SK-N-SH (cell line): ENCODE measurements at regions not wholly inside any gene's neighbourhood (a gene's known extent, or its start where the extent isn't known, plus 50 kb on each side); places are given as distances from the start of the nearest gene placed in this dataset.
"Not testable (repeated sequence)": the region's sequence is repeated elsewhere in the genome, so short reads cannot be mapped to it uniquely, and the experiment has no call there.

Source experiments
- ELF1 ChIP-seq: IDR thresholded peaks from 2 replicates; pipeline ENCODE4 v1.4.0; 2012
- EP300 ChIP-seq, 2 experiments: IDR thresholded peaks; 2 replicates each; pipeline versions ENCODE4 v1.4.0 to v1.6.1; 2012; ENCODE audit warnings: borderline replicate concordance in 1 of 2, low read depth in 1 of 2, low read length in 1 of 2
- FOSL2 ChIP-seq: IDR thresholded peaks from 2 replicates; pipeline ENCODE4 v1.4.0; 2012; ENCODE audit warnings: low read depth, mild to moderate bottlenecking, moderate library complexity, borderline replicate concordance
- TF ChIP-seq, protein P1 (sequence below): fragments of 150-350 bp; IDR thresholded peaks from 2 replicates; pipeline ENCODE4 v1.6.1; 2016; ENCODE audit warnings: mild to moderate bottlenecking, low read depth, low read length
- TF ChIP-seq, protein P2 (sequence below): fragments of 200-600 bp; sonication (generic); IDR thresholded peaks from 2 replicates; pipeline ENCODE4 v1.6.1; 2017; ENCODE audit warnings: antibody characterized with exemption, mild to moderate bottlenecking, moderate library complexity
- TF ChIP-seq, protein P3 (sequence below): fragments of 150-350 bp; IDR thresholded peaks from 2 replicates; pipeline ENCODE4 v1.6.1; 2017; ENCODE audit warnings: antibody characterized with exemption, low read length, low read depth, borderline replicate concordance

DNA sequence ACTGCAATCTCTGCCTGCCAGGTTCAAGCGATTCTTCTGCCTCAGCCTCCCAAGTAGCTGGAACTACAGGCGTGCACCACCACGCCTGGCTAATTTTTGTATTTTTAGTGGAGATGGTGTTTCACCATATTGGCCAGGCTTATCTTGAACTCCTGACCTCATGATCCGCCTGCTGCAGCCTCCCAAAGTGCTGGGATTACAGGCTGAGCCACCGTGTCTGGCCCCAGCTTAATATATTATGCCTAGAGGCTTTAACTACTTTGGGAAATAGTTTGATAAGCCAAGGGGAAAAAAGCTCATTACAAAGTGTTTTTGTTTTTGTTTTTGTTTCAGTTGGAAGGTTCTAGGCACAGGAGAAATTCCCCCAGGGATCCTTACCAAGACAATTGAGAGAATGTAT lies 184.2 kb upstream of the FAM241A start:
- TF ChIP-seq, protein P1, sequence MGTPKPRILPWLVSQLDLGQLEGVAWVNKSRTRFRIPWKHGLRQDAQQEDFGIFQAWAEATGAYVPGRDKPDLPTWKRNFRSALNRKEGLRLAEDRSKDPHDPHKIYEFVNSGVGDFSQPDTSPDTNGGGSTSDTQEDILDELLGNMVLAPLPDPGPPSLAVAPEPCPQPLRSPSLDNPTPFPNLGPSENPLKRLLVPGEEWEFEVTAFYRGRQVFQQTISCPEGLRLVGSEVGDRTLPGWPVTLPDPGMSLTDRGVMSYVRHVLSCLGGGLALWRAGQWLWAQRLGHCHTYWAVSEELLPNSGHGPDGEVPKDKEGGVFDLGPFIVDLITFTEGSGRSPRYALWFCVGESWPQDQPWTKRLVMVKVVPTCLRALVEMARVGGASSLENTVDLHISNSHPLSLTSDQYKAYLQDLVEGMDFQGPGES = not testable (repeated sequence)
- TF ChIP-seq, protein P2, sequence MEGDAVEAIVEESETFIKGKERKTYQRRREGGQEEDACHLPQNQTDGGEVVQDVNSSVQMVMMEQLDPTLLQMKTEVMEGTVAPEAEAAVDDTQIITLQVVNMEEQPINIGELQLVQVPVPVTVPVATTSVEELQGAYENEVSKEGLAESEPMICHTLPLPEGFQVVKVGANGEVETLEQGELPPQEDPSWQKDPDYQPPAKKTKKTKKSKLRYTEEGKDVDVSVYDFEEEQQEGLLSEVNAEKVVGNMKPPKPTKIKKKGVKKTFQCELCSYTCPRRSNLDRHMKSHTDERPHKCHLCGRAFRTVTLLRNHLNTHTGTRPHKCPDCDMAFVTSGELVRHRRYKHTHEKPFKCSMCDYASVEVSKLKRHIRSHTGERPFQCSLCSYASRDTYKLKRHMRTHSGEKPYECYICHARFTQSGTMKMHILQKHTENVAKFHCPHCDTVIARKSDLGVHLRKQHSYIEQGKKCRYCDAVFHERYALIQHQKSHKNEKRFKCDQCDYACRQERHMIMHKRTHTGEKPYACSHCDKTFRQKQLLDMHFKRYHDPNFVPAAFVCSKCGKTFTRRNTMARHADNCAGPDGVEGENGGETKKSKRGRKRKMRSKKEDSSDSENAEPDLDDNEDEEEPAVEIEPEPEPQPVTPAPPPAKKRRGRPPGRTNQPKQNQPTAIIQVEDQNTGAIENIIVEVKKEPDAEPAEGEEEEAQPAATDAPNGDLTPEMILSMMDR = not testable (repeated sequence)
- TF ChIP-seq FOSL2; ELF1; EP300 (IDR thresholded peaks at IDR 0.05; ENCODE audit: borderline replicate concordance in 1 of 2, low read depth in 1 of 2, low read length in 1 of 2): not testable (repeated sequence)
- TF ChIP-seq, protein P3, sequence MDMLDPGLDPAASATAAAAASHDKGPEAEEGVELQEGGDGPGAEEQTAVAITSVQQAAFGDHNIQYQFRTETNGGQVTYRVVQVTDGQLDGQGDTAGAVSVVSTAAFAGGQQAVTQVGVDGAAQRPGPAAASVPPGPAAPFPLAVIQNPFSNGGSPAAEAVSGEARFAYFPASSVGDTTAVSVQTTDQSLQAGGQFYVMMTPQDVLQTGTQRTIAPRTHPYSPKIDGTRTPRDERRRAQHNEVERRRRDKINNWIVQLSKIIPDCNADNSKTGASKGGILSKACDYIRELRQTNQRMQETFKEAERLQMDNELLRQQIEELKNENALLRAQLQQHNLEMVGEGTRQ = not testable (repeated sequence)
